ENCODE measurements at regions not wholly inside any gene's neighbourhood (a gene's known extent, or its start where the extent isn't known, plus 50 kb on each side); places are given as distances from the start of the nearest gene placed in this dataset.
"Not testable (repeated sequence)": the region's sequence is repeated elsewhere in the genome, so short reads cannot be mapped to it uniquely, and the experiment has no call there.

- H3K9me3 ChIP-seq: no peaks in the 10 kb centered on the region
- H3K36me3 ChIP-seq: no peaks in the 10 kb centered on the region
- TF ChIP-seq CTCF (IDR thresholded peaks at IDR 0.05): no peak
- TF ChIP-seq POLR2A (IDR thresholded peaks at IDR 0.05): no peak
- TF ChIP-seq EP300 (IDR thresholded peaks at IDR 0.05; ENCODE audit: low read depth): no peak
- TF ChIP-seq POLR2AphosphoS5 (IDR thresholded peaks at IDR 0.05): no peak
- DNase-seq: no peak
- no peak overlapping the region for H3K4me3 ChIP-seq
- in situ Hi-C loops (cut with MboI; ENCODE audit: low pct_ligation_motif_present in 1 of 4, low pct_unique_long_range_greater_than_20kb in 1 of 4, low sequenced_read_pairs in 3 of 4): no loop called here
- peaks cover 0 to 4% (median 0%) of the 10 kb centered on the region in 4 donors for H3K4me1 ChIP-seq
- WGBS, 2 donors (ENCODE audit: low coverage in 1 of 2): 80% methylated on average over 2 of the region's 2 CpGs
- intact Hi-C loops (cut with DNase I; ENCODE audit: low total_unique reads): no loop called here
- H3K27ac ChIP-seq: no peak overlapping the region
- H3K27me3 ChIP-seq: no peaks in the 10 kb centered on the region
Measured at GRCh38 chr12:27864521-27864920, 84.5 kb upstream of the MANSC4 start.

GRCh38 chr12:27863839-27864238 is 83.8 kb upstream of the MANSC4 start:
- no peak overlapping the region for H3K27ac ChIP-seq

GRCh38 chr12:27861428-27862167 is 81.6 kb upstream of the MANSC4 start:
- no peaks in the 10 kb centered on the region for H3K9me3 ChIP-seq
- H3K4me3 ChIP-seq: no peak overlapping the region
- no peaks in the 10 kb centered on the region for H3K36me3 ChIP-seq
- intact Hi-C loops (cut with DNase I; ENCODE audit: low total_unique reads) (no loop called here), in situ Hi-C loops (cut with MboI; ENCODE audit: low pct_ligation_motif_present in 1 of 4, low pct_unique_long_range_greater_than_20kb in 1 of 4, low sequenced_read_pairs in 3 of 4) (no loop called here)
- DNase-seq: peak; percentile 57
- no peaks in the 10 kb centered on the region for H3K27me3 ChIP-seq
- peak overlapping the region in 3 of 4 donors; percentile 8 to 27 (median 20) for H3K27ac ChIP-seq
- TF ChIP-seq POLR2AphosphoS5 (IDR thresholded peaks at IDR 0.05): peak; percentile 76 to 86 (median 85)
- TF ChIP-seq POLR2A (IDR thresholded peaks at IDR 0.05): no peak
- peaks cover 0 to 4% (median 0%) of the 10 kb centered on the region in 4 donors for H3K4me1 ChIP-seq
- 63 to 76% methylated on average over 8 of the region's 8 CpGs for WGBS, 2 donors (ENCODE audit: low coverage in 1 of 2)

More at GRCh38 chr12:27863839-27864238, 83.8 kb upstream of the MANSC4 start:
- 69 to 85% methylated on average over 4 to 6 of the region's 6 CpGs for WGBS, 2 donors (ENCODE audit: low coverage in 1 of 2)
- Histone ChIP-seq H3K27me3 (no peaks in the 10 kb centered on the region), H3K4me3 (no peak overlapping the region), H3K4me1 (peaks cover 0 to 4% (median 0%) of the 10 kb centered on the region in 4 donors), H3K36me3 (no peaks in the 10 kb centered on the region), H3K9me3 (no peaks in the 10 kb centered on the region)
- DNase-seq: no peak
- in situ Hi-C loops (cut with MboI; ENCODE audit: low pct_ligation_motif_present in 1 of 4, low pct_unique_long_range_greater_than_20kb in 1 of 4, low sequenced_read_pairs in 3 of 4): no loop called here
- intact Hi-C loops (cut with DNase I; ENCODE audit: low total_unique reads): no loop called here
- TF ChIP-seq POLR2AphosphoS5 (IDR thresholded peaks at IDR 0.05) (no peak), POLR2A (IDR thresholded peaks at IDR 0.05) (no peak), EP300 (IDR thresholded peaks at IDR 0.05; ENCODE audit: low read depth) (no peak), CTCF (IDR thresholded peaks at IDR 0.05) (no peak)

- WGBS, 2 donors (ENCODE audit: low coverage in 1 of 2): 77 to 79% methylated on average over 3 to 4 of the region's 4 CpGs
- in situ Hi-C loops (cut with MboI; ENCODE audit: low pct_ligation_motif_present in 1 of 4, low pct_unique_long_range_greater_than_20kb in 1 of 4, low sequenced_read_pairs in 3 of 4): no loop called here
- intact Hi-C loops (cut with DNase I; ENCODE audit: low total_unique reads): loop anchor here (1.0 kb wide), 1 partner anchor 23 kb away; no protein-coding TSS in a partner anchor
- no peaks in the 10 kb centered on the region for H3K9me3 ChIP-seq
- H3K27me3 ChIP-seq: no peaks in the 10 kb centered on the region
- no peak for DNase-seq
- TF ChIP-seq CTCF (IDR thresholded peaks at IDR 0.05) (no peak), POLR2AphosphoS5 (IDR thresholded peaks at IDR 0.05) (no peak), EP300 (IDR thresholded peaks at IDR 0.05; ENCODE audit: low read depth) (no peak), POLR2A (IDR thresholded peaks at IDR 0.05) (no peak)
- peaks cover 0 to 4% (median 0%) of the 10 kb centered on the region in 4 donors for H3K4me1 ChIP-seq
- H3K36me3 ChIP-seq: no peaks in the 10 kb centered on the region
- H3K27ac ChIP-seq: no peak overlapping the region
- H3K4me3 ChIP-seq: no peak overlapping the region
Measured at GRCh38 chr12:27859648-27860047, 79.6 kb upstream of the MANSC4 start.

GRCh38 chr12:27857006-27857405 is 77.0 kb upstream of the MANSC4 start:
- intact Hi-C loops (cut with DNase I; ENCODE audit: low total_unique reads); H3K27me3 ChIP-seq; DNase-seq; H3K4me3 ChIP-seq; H3K27ac ChIP-seq; H3K36me3 ChIP-seq; H3K4me1 ChIP-seq; in situ Hi-C loops (cut with MboI; ENCODE audit: low pct_ligation_motif_present in 1 of 4, low pct_unique_long_range_greater_than_20kb in 1 of 4, low sequenced_read_pairs in 3 of 4); H3K9me3 ChIP-seq: not testable (repeated sequence)

Data from transverse colon (tissue), 4 donors.